Muscle of leg (tissue), 3 donors: ENCODE measurements at regions not wholly inside any gene's neighbourhood (a gene's known extent, or its start where the extent isn't known, plus 50 kb on each side); places are given as distances from the start of the nearest gene placed in this dataset.

Experiments
- DNase-seq: peaks from one replicate; pipeline ENCODE4 v3.0.0; 2013
- H3K27ac ChIP-seq: one replicate; pipeline ENCODE4 v1.5.1; 2013; ENCODE audit warnings: mild to moderate bottlenecking, low read length, control low read depth
- H3K27me3 ChIP-seq: one replicate; pipeline ENCODE4 v1.6.1; 2013; ENCODE audit warnings: low read length; ENCODE audit not compliant: control insufficient read depth, insufficient read depth
- H3K36me3 ChIP-seq: one replicate; pipeline ENCODE4 v1.6.1; 2013; ENCODE audit warnings: low read length; ENCODE audit not compliant: control insufficient read depth, insufficient read depth
- H3K4me1 ChIP-seq: one replicate; pipeline ENCODE4 v1.6.1; 2013; ENCODE audit warnings: low read length; ENCODE audit not compliant: control insufficient read depth, insufficient read depth
- H3K4me3 ChIP-seq: one replicate; pipeline ENCODE4 v1.5.1; 2013; ENCODE audit warnings: low read length, control low read depth
- H3K9me3 ChIP-seq: replicated peaks from 2 replicates; pipeline ENCODE4 v1.6.1; 2013; ENCODE audit warnings: low read depth, low read length; ENCODE audit not compliant: control insufficient read depth
- WGBS: methylation state at CpG from one replicate; pipeline ENCODE4 v1.1.5; 2013; ENCODE audit warnings: missing lambda C conversion rate; ENCODE audit not compliant: insufficient coverage; 5-methylcytosine and 5-hydroxymethylcytosine counted together

- 80% methylated on average over 1 of the region's 1 CpG for WGBS
- H3K4me1 ChIP-seq, result no peaks in the 10 kb centered on the region
- H3K27ac ChIP-seq, result no peak overlapping the region
- no peaks in the 10 kb centered on the region for H3K27me3 ChIP-seq
- H3K9me3 ChIP-seq, result no peaks in the 10 kb centered on the region
- H3K4me3 ChIP-seq, result no peak overlapping the region
- no peak for DNase-seq
- no peaks in the 10 kb centered on the region for H3K36me3 ChIP-seq
These were observed 220.3 kb downstream of the LRRN1 start for GRCh38 chr3:4019501-4019900.

GRCh38 chr3:4021162-4021561 lies 221.9 kb downstream of the LRRN1 start:
- 0% methylated on average over 1 of the region's 1 CpG for WGBS
- peak; percentile 9 for DNase-seq
- H3K4me1 ChIP-seq, result no peaks in the 10 kb centered on the region

GRCh38 chr3:4029135-4029534 lies 229.9 kb downstream of the LRRN1 start:
- H3K4me3 ChIP-seq, result no peak overlapping the region
- H3K27me3 ChIP-seq, result no peaks in the 10 kb centered on the region
- H3K36me3 ChIP-seq, result no peaks in the 10 kb centered on the region
- H3K27ac ChIP-seq, result no peak overlapping the region
- H3K9me3 ChIP-seq, result no peaks in the 10 kb centered on the region
- DNase-seq, result no peak
- WGBS, result 39% methylated on average over 6 of the region's 7 CpGs
- no peaks in the 10 kb centered on the region for H3K4me1 ChIP-seq

More at GRCh38 chr3:4021162-4021561, 221.9 kb downstream of the LRRN1 start:
- no peak overlapping the region for H3K27ac ChIP-seq
- H3K27me3 ChIP-seq, result no peaks in the 10 kb centered on the region
- no peaks in the 10 kb centered on the region for H3K36me3 ChIP-seq
- no peak overlapping the region for H3K4me3 ChIP-seq
- H3K9me3 ChIP-seq, result no peaks in the 10 kb centered on the region

GRCh38 chr3:4030624-4031023 lies 231.4 kb downstream of the LRRN1 start:
- Histone ChIP-seq H3K27ac (no peak overlapping the region), H3K4me1 (no peaks in the 10 kb centered on the region), H3K36me3 (no peaks in the 10 kb centered on the region), H3K4me3 (no peak overlapping the region), H3K27me3 (no peaks in the 10 kb centered on the region), H3K9me3 (no peaks in the 10 kb centered on the region)
- DNase-seq, result no peak
- no CpG with 5 or more reads among the region's 1 CpG for WGBS

- Histone ChIP-seq H3K9me3 (no peaks in the 10 kb centered on the region), H3K27ac (no peak overlapping the region), H3K4me1 (no peaks in the 10 kb centered on the region), H3K36me3 (no peaks in the 10 kb centered on the region), H3K27me3 (no peaks in the 10 kb centered on the region), H3K4me3 (no peak overlapping the region)
- DNase-seq, result no peak
- WGBS, result no CpG with 5 or more reads among the region's 2 CpGs
These were observed 234.1 kb downstream of the LRRN1 start for GRCh38 chr3:4033296-4033695.

- H3K9me3 ChIP-seq, result no peaks in the 10 kb centered on the region
- no peak overlapping the region for H3K4me3 ChIP-seq
- no peak overlapping the region for H3K27ac ChIP-seq
- H3K27me3 ChIP-seq, result no peaks in the 10 kb centered on the region
- no peaks in the 10 kb centered on the region for H3K36me3 ChIP-seq
- DNase-seq, result no peak
- no peaks in the 10 kb centered on the region for H3K4me1 ChIP-seq
These were observed 236.8 kb downstream of the LRRN1 start for GRCh38 chr3:4036046-4036445.

GRCh38 chr3:4038351-4038750 lies 239.1 kb downstream of the LRRN1 start:
- Histone ChIP-seq H3K4me3 (no peak overlapping the region), H3K36me3 (no peaks in the 10 kb centered on the region), H3K4me1 (no peaks in the 10 kb centered on the region), H3K27ac (no peak overlapping the region), H3K27me3 (no peaks in the 10 kb centered on the region), H3K9me3 (no peaks in the 10 kb centered on the region)
- 67% methylated on average over 5 of the region's 5 CpGs for WGBS
- DNase-seq, result no peak

- no peak for DNase-seq
- Histone ChIP-seq H3K4me1 (no peaks in the 10 kb centered on the region), H3K4me3 (no peak overlapping the region), H3K27ac (no peak overlapping the region), H3K9me3 (no peaks in the 10 kb centered on the region), H3K36me3 (no peaks in the 10 kb centered on the region), H3K27me3 (no peaks in the 10 kb centered on the region)
- WGBS, result no CpG with 5 or more reads among the region's 2 CpGs
These were observed 242.8 kb downstream of the LRRN1 start for GRCh38 chr3:4042070-4042469.

GRCh38 chr3:4042869-4043268 lies 243.6 kb downstream of the LRRN1 start:
- DNase-seq, result no peak
- Histone ChIP-seq H3K9me3 (no peaks in the 10 kb centered on the region), H3K27ac (no peak overlapping the region), H3K4me1 (no peaks in the 10 kb centered on the region), H3K4me3 (no peak overlapping the region), H3K27me3 (no peaks in the 10 kb centered on the region), H3K36me3 (no peaks in the 10 kb centered on the region)
- 83% methylated on average over 2 of the region's 3 CpGs for WGBS

GRCh38 chr3:4043867-4044575 lies 244.8 kb downstream of the LRRN1 start:
- DNase-seq, result peak; percentile 35
- Histone ChIP-seq H3K27ac (no peak overlapping the region), H3K4me1 (no peaks in the 10 kb centered on the region), H3K9me3 (no peaks in the 10 kb centered on the region), H3K27me3 (no peaks in the 10 kb centered on the region), H3K36me3 (no peaks in the 10 kb centered on the region), H3K4me3 (no peak overlapping the region)
- 92% methylated on average over 2 of the region's 2 CpGs for WGBS

GRCh38 chr3:4044619-4045018 lies 245.4 kb downstream of the LRRN1 start:
- Histone ChIP-seq H3K36me3 (no peaks in the 10 kb centered on the region), H3K9me3 (no peaks in the 10 kb centered on the region), H3K4me1 (no peaks in the 10 kb centered on the region), H3K27ac (no peak overlapping the region), H3K4me3 (no peak overlapping the region), H3K27me3 (no peaks in the 10 kb centered on the region)
- WGBS, result no CpG with 5 or more reads among the region's 2 CpGs
- DNase-seq, result peak; percentile 74
